HL-60 (cell line): ENCODE measurements at regions not wholly inside any gene's neighbourhood (a gene's known extent, or its start where the extent isn't known, plus 50 kb on each side); places are given as distances from the start of the nearest gene placed in this dataset.

Experiments
- DNase-seq, 2 experiments: peaks; one replicate each; pipeline ENCODE4 v3.0.0-alpha.2; 2010 to 2020; ENCODE audit warnings: low read depth in 1 of 2, low spot score in 1 of 2
- H3K27ac ChIP-seq: fragments of 250-450 bp; sonication (Bioruptor Pico); replicated peaks from 2 replicates; pipeline ENCODE4 v1.5.1; 2020; ENCODE audit warnings: mild to moderate bottlenecking, moderate library complexity
- H3K27me3 ChIP-seq: fragments of 250-450 bp; sonication (Bioruptor Pico); 2 replicates; pipeline ENCODE4 v1.5.1; 2021; ENCODE audit warnings: mild to moderate bottlenecking, moderate library complexity; ENCODE audit not compliant: insufficient read depth, poor library complexity, severe bottlenecking
- H3K4me3 ChIP-seq: replicated peaks from 2 replicates; pipeline ENCODE4 v1.5.1; 2011; ENCODE audit warnings: mild to moderate bottlenecking, control low read depth, low read length; ENCODE audit not compliant: insufficient read depth
- GABPA ChIP-seq: IDR thresholded peaks from 2 replicates; pipeline ENCODE4 v1.6.1; 2012; ENCODE audit warnings: low read depth
- POLR2AphosphoS5 ChIP-seq: IDR thresholded peaks from 2 replicates; pipeline ENCODE4 v1.6.1; 2012; ENCODE audit warnings: low read depth
- SPI1 ChIP-seq: IDR thresholded peaks from 2 replicates; pipeline ENCODE4 v1.6.1; 2012; ENCODE audit warnings: low read depth, mild to moderate bottlenecking, borderline replicate concordance
- TF ChIP-seq, protein P1 (sequence below): IDR thresholded peaks from 2 replicates; pipeline ENCODE4 v1.6.1; 2012; ENCODE audit warnings: low read depth; ENCODE audit not compliant: insufficient replicate concordance
- TF ChIP-seq, protein P2 (sequence below): IDR thresholded peaks from one replicate; pipeline ENCODE4 v1.5.1; 2011; ENCODE audit warnings: low read length, control low read depth, inconsistent platforms; ENCODE audit not compliant: insufficient read depth

DNA sequence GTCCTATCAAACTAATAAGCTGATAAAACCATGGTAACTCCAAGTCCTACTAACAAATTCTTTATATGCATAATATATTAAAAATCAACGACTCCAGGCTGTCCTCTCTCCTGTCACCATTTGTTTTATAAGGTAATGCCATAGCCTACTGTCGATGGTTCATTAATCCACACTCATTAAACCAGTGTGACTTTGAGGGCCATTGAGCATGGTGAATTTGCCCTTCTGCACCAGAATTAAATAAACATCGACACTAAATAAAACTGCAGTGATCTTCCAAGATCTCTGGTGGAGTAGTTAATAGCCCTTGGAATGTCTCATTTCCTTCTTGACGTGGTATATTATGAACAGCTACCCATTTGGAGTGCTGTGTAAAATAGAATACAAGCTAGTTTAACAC lies 358.5 kb downstream of the CBLN4 start:
- DNase-seq, result no peak

DNA sequence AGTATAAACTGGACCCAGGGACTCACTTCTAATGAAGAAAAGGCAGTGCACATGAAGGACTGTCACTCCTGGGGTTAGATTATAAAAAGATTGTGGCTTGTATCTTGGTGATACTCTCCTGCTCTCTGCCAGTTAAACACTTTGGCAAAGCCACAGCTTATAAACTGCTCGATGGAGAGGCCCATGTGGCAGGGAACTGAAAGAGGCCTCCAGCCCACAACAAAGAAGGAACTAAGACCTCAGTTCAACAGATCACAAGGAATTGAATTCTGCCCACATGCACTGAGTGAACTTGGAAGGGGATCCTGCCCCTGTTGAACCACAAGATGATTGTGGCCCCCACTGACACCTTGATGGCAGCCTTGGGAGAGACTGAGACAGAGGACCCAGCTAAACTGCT lies 363.8 kb downstream of the CBLN4 start:
- TF ChIP-seq, protein P1, sequence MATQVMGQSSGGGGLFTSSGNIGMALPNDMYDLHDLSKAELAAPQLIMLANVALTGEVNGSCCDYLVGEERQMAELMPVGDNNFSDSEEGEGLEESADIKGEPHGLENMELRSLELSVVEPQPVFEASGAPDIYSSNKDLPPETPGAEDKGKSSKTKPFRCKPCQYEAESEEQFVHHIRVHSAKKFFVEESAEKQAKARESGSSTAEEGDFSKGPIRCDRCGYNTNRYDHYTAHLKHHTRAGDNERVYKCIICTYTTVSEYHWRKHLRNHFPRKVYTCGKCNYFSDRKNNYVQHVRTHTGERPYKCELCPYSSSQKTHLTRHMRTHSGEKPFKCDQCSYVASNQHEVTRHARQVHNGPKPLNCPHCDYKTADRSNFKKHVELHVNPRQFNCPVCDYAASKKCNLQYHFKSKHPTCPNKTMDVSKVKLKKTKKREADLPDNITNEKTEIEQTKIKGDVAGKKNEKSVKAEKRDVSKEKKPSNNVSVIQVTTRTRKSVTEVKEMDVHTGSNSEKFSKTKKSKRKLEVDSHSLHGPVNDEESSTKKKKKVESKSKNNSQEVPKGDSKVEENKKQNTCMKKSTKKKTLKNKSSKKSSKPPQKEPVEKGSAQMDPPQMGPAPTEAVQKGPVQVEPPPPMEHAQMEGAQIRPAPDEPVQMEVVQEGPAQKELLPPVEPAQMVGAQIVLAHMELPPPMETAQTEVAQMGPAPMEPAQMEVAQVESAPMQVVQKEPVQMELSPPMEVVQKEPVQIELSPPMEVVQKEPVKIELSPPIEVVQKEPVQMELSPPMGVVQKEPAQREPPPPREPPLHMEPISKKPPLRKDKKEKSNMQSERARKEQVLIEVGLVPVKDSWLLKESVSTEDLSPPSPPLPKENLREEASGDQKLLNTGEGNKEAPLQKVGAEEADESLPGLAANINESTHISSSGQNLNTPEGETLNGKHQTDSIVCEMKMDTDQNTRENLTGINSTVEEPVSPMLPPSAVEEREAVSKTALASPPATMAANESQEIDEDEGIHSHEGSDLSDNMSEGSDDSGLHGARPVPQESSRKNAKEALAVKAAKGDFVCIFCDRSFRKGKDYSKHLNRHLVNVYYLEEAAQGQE, result no peak
- TF ChIP-seq POLR2AphosphoS5, result no peak
- TF ChIP-seq, protein P2, sequence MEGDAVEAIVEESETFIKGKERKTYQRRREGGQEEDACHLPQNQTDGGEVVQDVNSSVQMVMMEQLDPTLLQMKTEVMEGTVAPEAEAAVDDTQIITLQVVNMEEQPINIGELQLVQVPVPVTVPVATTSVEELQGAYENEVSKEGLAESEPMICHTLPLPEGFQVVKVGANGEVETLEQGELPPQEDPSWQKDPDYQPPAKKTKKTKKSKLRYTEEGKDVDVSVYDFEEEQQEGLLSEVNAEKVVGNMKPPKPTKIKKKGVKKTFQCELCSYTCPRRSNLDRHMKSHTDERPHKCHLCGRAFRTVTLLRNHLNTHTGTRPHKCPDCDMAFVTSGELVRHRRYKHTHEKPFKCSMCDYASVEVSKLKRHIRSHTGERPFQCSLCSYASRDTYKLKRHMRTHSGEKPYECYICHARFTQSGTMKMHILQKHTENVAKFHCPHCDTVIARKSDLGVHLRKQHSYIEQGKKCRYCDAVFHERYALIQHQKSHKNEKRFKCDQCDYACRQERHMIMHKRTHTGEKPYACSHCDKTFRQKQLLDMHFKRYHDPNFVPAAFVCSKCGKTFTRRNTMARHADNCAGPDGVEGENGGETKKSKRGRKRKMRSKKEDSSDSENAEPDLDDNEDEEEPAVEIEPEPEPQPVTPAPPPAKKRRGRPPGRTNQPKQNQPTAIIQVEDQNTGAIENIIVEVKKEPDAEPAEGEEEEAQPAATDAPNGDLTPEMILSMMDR, result no peak
- no peak for DNase-seq
- Histone ChIP-seq H3K27me3 (no peaks in the 10 kb centered on the region), H3K27ac (no peak overlapping the region), H3K4me3 (no peak overlapping the region)

More for the DNA sequence above, 358.5 kb downstream of the CBLN4 start:
- H3K27me3 ChIP-seq, result no peaks in the 10 kb centered on the region
- H3K27ac ChIP-seq, result no peak overlapping the region
- TF ChIP-seq SPI1 (no peak), POLR2AphosphoS5 (no peak), GABPA (no peak)
- TF ChIP-seq, protein P1, result no peak
- TF ChIP-seq, protein P2, result no peak
- no peak overlapping the region for H3K4me3 ChIP-seq

DNA sequence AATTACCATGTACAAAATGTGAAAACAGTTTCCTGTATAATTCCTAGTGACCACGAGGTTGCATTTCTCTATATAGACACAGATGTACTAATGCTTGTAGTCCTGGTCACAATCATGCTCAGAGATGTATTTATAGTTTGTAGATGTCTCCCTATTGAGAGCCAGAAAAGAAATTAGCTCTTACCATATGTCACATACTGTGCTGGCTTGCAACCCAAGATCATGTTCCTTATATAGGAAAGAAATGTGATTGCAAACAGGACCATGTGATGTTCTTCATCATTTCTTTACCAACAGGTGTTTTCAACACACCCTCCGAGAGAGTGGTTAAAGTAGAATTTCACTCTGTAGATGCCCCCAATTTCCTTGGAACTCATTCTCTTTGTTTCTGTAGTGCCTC lies 369.4 kb downstream of the CBLN4 start:
- no peak overlapping the region for H3K27ac ChIP-seq
- no peak overlapping the region for H3K4me3 ChIP-seq
- DNase-seq, result no peak
- no peak for TF ChIP-seq GABPA
- TF ChIP-seq SPI1, result no peak
- TF ChIP-seq, protein P1, result no peak
- TF ChIP-seq, protein P2, result no peak
- no peaks in the 10 kb centered on the region for H3K27me3 ChIP-seq
